ENCODE measurements at regions not wholly inside any gene's neighbourhood (a gene's known extent, or its start where the extent isn't known, plus 50 kb on each side); places are given as distances from the start of the nearest gene placed in this dataset.

GRCh38 chr18:78169174-78169864 is 810.3 kb upstream of the SALL3 start:
- DNase-seq = no peak

DNA sequence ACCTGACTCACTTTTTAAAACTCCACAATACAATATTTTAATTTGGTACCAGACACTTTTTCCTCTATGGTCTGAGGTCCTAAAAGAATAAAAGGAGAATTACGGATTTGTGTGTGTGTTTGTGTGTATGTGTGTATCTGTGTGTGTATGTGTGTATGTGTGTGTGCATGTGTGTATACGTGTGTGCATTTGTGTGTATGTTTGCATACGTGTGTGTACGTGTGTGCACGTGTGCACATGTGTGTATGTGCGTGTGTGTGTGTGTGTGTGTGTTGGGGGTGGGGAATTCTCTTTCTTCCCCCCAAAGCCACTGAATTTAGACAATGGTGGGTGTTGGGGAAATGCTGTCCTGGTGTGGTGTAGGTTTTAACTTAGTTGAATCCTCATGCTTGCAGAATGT is 807.7 kb upstream of the SALL3 start:
- DNase-seq = no peak

DNA sequence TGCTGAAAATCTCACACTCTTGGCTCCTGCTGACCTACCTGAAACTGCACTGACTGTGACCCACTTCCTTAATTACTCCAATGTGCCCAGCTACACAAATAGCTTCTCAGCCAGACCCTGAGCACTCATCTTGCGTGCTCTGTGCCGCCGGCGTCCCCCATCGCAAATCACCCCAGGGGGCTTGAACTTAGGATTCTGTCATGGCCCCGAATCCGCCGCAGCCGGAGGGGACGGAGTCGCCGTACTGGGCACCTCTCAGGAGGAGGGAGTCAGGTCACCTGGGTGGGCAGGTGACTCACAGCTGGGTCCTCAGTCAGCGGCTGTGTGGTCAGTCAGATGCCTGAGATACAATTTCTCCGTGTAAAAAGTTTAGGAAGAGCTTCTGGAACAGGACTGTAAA is 804.9 kb upstream of the SALL3 start:
- no peak for DNase-seq

DNA sequence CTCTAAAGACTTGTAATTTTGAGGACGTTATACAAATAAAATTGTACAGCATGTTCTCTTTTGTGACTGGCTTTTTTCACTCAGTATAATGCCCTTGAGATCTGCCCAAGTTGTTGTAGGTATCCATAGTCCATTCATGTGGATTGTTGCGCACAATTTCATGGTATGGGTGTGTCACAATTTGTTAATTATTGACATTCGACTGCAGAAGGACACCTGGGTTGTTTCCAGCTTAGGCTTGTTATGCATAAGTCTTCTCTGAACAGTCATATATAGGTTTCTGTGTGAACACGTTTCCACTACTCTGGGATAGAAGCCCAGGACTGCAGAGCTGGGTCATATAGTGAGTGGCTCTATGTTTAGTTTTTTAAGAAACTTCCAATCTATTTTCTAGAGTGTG is 800.8 kb upstream of the SALL3 start:
- DNase-seq = no peak

DNA sequence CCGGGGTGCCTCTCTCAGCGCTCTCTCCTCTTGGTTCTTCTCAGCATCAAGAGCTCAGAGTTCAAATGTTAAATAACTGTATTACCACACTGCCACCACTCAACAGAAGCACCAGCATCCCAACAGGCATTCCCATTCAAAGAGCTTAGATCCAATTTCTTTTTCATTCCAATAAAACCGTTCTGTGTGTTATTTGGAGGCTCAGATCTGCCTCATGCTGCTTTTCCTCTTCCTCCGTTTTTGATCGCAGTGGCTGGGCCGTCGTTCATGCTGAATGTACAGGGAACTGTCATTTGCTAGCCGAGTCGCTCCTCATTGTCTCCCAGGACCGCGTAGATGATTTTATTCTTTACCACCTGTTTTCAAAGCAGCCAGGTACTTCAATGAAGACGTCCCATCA is 798.9 kb upstream of the SALL3 start:
- no peak for DNase-seq

DNA sequence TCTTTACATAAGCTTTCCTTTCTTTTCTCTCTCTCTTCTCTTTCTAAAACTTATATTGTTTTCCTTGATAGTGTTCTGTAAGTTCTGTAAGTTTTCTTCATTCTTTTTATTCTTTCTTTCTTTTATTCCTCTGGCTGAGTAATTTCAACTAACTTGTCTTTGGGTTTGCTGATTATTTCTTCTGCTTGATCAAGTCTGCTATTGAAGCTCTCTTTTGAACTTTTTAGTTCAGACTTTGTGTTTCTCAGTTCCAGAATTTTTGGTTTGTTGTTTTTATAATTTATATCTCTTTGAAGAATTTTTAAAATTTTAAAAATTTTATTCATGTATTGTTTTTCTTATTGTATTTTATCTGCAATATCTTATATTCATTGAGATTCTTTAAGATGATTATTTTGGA is 795.8 kb upstream of the SALL3 start:
- DNase-seq = no peak

GRCh38 chr18:78191276-78191675 is 788.3 kb upstream of the SALL3 start:
- no peak for DNase-seq

DNA sequence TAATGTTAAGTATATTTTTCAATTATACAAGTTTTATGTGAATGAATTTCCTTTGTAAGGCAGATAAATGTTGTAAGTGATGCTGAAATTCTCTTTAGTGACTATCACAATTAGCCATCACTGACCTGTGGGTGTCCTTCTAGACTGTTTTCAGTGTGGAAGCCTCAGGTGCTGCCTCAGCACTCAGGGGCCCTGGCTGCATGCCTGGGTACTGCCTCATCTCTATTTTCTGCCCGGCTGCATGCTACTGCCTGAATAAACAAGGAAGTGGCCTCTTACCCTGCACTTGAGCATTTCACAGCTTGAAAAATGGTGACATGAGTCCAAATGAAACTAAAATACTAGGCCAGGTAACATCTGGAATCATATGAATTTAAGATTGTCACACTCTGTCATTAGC is 787.6 kb upstream of the SALL3 start:
- no peak for DNase-seq

GRCh38 chr18:78196280-78196679 is 783.3 kb upstream of the SALL3 start:
- no peak for DNase-seq

DNA sequence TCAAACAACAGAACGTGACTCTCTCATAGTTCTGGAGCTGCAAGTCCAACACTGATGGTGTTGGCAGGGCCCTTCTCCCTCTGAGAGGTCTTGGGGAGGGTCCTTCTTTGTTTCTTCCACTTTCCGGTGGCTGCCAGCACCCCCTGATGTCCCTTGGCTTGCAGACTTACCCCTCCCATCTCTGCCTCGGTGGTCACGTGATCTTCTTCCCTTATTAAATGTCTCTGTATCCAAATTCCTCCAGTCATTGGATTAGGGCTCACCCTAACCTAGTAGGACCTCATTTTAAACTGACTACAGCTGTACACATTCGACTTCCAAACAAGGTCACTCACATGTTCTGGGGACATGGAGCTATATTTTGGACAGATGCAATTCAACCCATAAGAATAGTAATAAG is 780.6 kb upstream of the SALL3 start:
- no peak for DNase-seq

GRCh38 chr18:78199611-78200010 is 780.0 kb upstream of the SALL3 start:
- no peak for DNase-seq

- DNase-seq = no peak
Observed at GRCh38 chr18:78207942-78208341, 771.7 kb upstream of the SALL3 start.

DNA sequence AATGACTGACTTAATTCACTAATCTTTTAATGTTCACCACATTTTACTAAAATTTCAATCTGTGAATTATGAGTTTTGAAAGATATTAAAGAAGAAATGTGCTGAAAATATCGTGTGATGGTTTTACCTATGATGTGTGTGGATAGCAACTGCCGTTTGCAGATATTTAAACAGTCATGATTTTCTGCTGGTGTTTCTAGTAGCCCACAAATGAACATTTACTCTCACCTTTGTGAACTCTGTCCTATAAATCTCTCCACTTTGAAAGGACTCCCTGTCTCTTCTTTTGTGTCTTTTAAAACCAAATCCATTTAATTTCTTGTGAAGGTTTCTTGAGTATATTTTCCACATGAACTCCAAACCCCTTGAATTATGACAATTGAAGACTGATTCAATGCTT is 771.2 kb upstream of the SALL3 start:
- DNase-seq = no peak

GRCh38 chr18:78213361-78213994 is 766.1 kb upstream of the SALL3 start:
- DNase-seq = no peak

- no peak for DNase-seq
Observed at GRCh38 chr18:78221496-78221895, 758.1 kb upstream of the SALL3 start.

DNA sequence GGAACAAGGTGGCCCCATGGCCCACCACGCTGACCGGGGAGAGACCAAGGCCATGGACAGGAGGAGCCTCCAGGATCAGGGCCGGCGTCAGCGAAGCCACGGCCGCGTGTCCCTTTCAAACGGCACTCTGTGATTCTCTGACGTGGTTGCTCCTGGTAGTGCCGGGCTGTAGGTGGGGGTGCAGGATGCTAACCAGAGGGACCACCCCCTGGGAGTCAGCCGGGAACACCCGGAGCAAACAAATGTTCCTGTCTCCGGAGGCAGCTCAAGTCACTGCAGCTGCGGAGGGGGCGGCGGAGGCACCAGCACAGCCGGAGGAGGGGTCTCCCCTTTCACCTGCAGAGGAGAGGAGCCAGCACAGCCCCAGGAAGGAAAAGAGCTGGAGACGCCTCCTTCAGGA is 750.6 kb upstream of the SALL3 start:
- no peak for DNase-seq

DNA sequence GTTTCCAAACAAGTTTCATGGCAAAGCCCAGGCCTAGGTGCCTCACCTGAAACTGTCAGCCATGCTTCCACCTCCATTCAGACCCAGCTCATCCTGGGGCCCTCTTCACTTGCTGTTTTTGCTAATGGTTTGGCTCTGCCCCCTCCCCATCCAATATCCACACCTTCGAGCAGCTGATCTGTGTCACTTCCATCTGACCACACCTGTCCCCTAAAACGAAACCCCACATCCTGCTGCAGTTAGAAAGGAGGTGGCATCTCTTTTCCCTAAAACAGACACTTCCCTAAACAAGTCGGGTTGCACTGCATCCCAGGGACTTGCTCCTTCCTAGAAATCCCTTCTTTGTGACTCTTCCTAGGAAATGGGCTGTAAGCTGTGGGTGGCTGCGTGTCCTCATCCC is 748.7 kb upstream of the SALL3 start:
- DNase-seq = no peak

DNA sequence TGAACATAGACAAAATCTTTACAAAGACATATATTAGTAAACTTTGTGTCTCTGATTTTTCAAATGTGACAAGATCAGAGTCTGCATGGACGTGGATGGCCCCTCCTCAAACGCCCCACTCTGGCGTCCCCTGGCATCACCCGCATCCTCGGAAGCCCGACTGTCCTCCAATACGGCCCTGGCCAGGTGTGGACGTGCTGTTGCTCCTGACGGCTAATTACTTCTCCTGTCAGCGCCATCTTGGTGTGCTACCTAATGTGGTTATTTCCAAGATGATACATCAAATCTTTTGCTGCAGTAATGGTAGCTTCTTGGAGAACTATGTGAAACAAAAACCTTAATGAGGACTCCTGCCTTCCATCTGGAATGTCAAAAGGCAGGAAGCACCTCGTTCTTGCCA is 747.4 kb upstream of the SALL3 start:
- DNase-seq = no peak

DNA sequence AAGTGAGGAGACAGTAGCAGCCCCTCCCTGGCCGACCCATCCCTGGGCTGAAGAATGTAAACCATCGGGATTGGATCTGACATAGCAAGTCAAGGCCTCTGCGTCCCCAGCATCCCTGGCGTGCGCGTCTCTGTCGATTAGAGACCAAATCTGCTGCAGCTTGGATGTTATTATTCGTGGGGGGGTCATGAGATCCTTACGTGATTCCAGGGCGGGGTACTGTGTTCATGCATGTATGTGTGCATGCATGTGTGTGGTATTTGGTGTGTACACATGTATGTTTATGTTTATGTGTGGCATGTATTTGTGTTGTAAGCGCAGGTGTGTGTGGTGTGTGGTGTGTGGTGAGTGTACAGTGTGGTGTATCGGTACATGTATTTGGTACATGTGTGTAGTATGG is 741.8 kb upstream of the SALL3 start:
- DNase-seq = no peak

DNA sequence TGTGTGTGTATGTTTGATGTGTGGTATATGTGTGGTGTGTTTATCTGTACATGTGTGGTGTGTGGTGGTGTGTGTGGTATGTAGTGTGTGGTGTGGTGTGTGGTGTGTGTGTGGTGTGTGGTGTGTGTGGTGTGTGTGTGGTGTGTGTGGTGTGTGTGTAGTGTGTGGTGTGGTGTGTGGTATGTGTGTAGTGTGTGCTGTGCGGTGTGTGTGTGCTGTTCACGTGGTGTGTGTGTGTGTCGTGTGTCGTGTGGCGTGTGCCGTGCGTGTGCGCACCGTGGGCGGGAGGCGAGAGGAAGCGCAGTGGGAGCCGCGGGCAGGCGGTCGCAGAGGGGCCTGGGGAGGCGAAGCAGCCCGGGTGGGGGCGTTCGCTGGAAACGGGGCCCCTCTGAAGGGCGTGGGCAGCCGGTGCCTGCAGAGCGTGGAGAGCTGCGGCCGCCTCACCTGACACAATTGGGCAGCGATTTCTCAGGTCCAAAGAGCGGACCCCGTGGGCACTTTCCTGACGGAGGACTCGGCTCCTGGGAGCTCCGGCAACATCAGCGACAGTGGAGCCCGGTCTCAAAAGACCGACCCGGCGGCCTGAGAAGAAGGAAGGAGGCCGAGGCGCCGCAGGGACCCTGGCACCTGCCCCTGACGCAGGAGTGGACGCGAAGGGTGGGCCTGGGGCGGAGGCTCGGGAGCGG is 741.1 kb upstream of the SALL3 start:
- no peak for DNase-seq

DNA sequence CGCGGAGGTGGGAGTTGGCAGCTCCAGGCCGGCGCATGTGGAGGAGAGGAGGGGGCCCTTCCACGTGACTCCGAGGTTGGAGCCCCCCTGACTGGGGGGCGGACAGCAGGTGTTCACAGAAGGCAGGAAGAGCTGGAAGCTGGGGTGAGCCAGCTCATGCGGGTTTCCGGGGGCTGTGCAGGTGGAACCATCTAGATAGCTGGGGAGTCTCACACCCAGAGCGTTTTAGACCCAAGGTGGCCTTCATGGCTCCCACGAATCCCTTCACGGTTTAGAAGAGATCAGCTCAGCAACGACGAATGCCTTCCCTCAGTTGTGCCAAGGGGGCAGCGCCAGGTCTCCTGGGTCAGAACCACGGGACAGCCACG is 740.5 kb upstream of the SALL3 start:
- DNase-seq = no peak

- no peak for DNase-seq
Observed at GRCh38 chr18:78240101-78240500, 739.5 kb upstream of the SALL3 start.

DNA sequence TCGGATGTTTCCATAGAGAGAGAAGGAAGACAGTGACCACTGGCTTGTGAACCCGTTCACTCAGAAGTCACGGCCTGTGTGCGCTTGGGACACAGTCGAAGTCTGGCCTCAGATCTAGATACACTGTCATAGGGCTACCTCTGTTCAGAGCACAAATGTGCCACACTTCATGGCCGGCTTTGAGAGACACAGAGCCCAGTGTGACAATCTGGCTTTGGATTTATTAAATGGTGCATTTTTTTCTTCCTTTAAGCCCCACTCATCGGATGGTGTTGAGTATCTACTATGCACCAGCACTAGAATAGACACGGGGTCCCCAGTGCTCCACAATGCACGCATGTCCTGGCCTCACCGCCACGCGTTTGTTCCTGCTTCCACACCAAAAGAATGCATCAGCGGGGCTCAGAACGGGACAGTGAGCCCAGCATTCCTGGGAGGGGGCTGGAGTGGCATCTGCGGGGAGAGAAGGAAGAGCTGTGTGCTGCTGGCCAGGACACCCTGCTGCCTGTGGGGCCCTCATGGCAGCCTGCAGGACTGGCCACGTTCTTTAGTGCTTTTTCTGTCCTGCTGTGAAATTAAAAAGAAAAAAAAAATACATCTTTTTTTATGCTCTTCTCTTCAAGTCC is 738.9 kb upstream of the SALL3 start:
- DNase-seq = no peak

Data from CD4-positive, alpha-beta T cell treated with Interleukin-6 for 4 hours (primary cell).